GM18508 (cell line): ENCODE measurements at regions not wholly inside any gene's neighbourhood (a gene's known extent, or its start where the extent isn't known, plus 50 kb on each side); places are given as distances from the start of the nearest gene placed in this dataset.

Experiments
- ATAC-seq: cut with Tn5 transposase; IDR thresholded peaks from one replicate; pipeline ENCODE4 v1.9.1; 2021; ENCODE audit warnings: moderate number of reproducible peaks; ENCODE audit not compliant: insufficient read depth, unreplicated experiment

- no peak for ATAC-seq
These were observed 839.6 kb upstream of the ZEB2 start for GRCh38 chr2:145359561-145359960.

DNA sequence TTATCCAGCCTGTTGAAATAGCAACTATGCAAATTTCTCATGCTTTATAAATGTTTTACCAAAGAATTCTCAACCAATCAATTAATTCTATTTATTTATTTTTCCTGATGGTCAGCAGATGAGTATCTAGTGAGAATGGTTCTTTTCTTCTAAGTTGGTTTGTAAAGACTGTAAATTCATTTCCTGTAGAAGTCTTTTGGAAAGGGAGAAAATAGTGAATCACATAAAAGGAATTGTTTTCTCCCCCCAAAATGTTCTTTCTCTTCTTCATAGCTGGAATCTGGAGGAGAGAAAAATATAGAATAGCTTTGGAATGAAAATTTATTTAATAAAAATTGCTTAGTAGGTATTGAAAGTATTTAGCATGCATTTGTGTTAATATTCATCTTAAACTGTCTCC, 836.1 kb upstream of the ZEB2 start:
- no peak for ATAC-seq

GRCh38 chr2:145352484-145352883, 832.6 kb upstream of the ZEB2 start:
- no peak for ATAC-seq

GRCh38 chr2:145351864-145352425, 832.0 kb upstream of the ZEB2 start:
- ATAC-seq = no peak

- no peak for ATAC-seq
These were observed 830.1 kb upstream of the ZEB2 start for GRCh38 chr2:145350011-145350410.

GRCh38 chr2:145344076-145344724, 824.3 kb upstream of the ZEB2 start:
- ATAC-seq = no peak

GRCh38 chr2:145343287-145343686, 823.4 kb upstream of the ZEB2 start:
- ATAC-seq = no peak

GRCh38 chr2:145341536-145341935, 821.6 kb upstream of the ZEB2 start:
- ATAC-seq = no peak

DNA sequence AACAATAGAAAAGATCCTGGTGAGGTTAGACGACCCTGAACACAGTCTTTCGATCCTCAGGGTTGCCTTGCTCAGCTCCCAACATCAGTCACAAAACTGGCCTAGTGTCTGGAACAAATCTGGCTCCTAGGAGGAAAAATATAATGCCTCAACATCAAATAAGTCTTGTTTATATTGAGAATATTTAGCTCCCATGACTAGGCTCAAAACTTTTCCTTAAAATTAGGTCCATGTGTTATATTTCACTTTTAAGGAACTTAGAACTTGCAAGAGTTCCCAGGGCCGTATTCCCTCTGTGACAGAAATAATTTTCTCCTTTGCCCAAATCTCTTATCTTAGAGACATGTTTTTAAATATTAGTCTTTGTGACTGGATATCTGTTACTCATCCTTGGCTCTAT, 819.7 kb upstream of the ZEB2 start:
- ATAC-seq = no peak

GRCh38 chr2:145332210-145332898, 812.4 kb upstream of the ZEB2 start:
- ATAC-seq = no peak

- ATAC-seq = no peak
These were observed 810.1 kb upstream of the ZEB2 start for GRCh38 chr2:145329971-145330370.

GRCh38 chr2:145325485-145325884, 805.6 kb upstream of the ZEB2 start:
- ATAC-seq = no peak

GRCh38 chr2:145324748-145325147, 804.8 kb upstream of the ZEB2 start:
- no peak for ATAC-seq

- no peak for ATAC-seq
These were observed 803.6 kb upstream of the ZEB2 start for GRCh38 chr2:145323512-145323911.

DNA sequence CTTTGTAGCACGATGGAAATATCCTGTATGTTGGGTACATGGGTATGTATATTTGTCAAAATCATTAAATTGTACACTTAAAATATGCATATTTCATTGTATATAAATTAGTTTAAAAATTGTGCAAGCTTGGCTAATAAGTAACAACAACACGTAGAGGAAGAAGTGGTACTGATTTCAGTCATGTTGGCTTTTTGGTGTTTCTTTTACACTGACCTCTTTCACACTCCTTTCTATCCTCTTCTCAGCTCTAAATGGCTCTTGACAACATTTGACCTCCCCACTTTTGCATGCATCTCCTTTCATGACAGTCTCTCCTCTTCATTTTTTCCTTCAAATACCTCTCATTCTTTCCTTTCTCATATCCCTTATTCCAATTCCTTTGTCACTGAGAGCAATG, 801.4 kb upstream of the ZEB2 start:
- peak; percentile 82 for ATAC-seq

- ATAC-seq = no peak
These were observed 796.6 kb upstream of the ZEB2 start for GRCh38 chr2:145316496-145316895.

GRCh38 chr2:145315053-145315452, 795.1 kb upstream of the ZEB2 start:
- ATAC-seq = no peak

DNA sequence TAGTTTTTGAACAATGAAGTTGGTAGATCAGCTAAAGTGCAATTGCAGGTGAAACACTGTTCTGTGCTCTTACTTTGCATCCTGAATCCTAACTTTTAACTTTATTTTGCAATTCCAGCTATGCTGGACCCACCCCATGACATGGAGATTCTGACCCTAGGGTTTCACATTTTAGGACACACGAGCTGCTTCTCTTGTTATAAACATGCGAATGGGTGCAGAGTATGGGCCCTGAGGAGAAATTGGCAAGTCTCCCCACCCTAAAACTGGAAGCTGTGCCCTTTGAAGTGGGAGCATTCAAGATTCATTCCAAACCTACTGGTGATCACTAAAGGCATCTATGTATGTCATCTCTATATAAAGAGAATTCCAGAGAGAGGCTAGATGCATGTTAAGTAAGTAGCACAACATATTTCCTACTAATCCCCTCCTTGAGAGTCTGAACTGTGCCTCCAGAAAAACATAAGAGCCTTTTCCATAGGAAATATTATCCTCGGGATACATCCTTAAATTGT, 794.3 kb upstream of the ZEB2 start:
- ATAC-seq = no peak

DNA sequence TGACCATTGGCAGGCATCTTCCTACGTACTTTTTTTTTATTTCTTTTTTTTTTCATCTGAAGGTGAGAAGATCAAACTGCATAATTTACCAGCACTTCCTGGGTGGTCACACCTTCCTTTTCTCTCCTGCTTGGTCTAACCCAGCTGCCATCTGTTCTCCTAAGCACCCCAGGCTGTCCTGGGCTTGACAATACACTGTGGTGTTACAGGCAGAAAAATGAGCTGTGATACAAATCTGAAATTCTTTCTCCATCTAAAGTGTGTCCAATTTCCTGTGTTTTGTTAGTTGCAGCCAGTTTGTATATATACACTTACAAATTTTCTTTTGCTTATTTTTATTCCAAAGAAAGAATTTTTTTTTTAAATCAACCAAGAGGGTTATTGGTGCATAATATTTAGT, 786.0 kb upstream of the ZEB2 start:
- no peak for ATAC-seq

- no peak for ATAC-seq
These were observed 784.6 kb upstream of the ZEB2 start for GRCh38 chr2:145304501-145304900.

GRCh38 chr2:145303536-145303935, 783.6 kb upstream of the ZEB2 start:
- ATAC-seq = no peak

GRCh38 chr2:145302886-145303285, 783.0 kb upstream of the ZEB2 start:
- ATAC-seq = no peak
